Stimulated activated CD4-positive, alpha-beta T cell treated with anti-CD3 and anti-CD28 coated beads, Interleukin-1b, Interleukin-23, amount 100 ng/mL, for 24 hours (primary cell): ENCODE measurements at regions not wholly inside any gene's neighbourhood (a gene's known extent, or its start where the extent isn't known, plus 50 kb on each side); places are given as distances from the start of the nearest gene placed in this dataset.

ENCODE experiments used
- DNase-seq, 4 experiments: peaks; one replicate each; pipeline ENCODE4 v3.0.0-alpha.2; 2020; ENCODE audit warnings: low read depth in 4 of 4, low spot score in 1 of 4

- DNase-seq, result no peak
These were observed 1044.4 kb downstream of the TBC1D22A start for GRCh38 chr22:47806894-47807293.

- no peak for DNase-seq
These were observed 1043.0 kb downstream of the TBC1D22A start for GRCh38 chr22:47805394-47805935.

GRCh38 chr22:47804281-47804680, 1041.8 kb downstream of the TBC1D22A start:
- DNase-seq, result no peak

- no peak for DNase-seq
These were observed 1040.0 kb downstream of the TBC1D22A start for GRCh38 chr22:47802421-47802820.

- DNase-seq, result no peak
These were observed 1039.2 kb downstream of the TBC1D22A start for GRCh38 chr22:47801541-47802245.

GRCh38 chr22:47798229-47798628, 1035.8 kb downstream of the TBC1D22A start:
- no peak for DNase-seq

- no peak for DNase-seq
These were observed 1035.0 kb downstream of the TBC1D22A start for GRCh38 chr22:47797342-47797945.

GRCh38 chr22:47796128-47796908, 1033.9 kb downstream of the TBC1D22A start:
- no peak for DNase-seq

- DNase-seq, result no peak
These were observed 1033.2 kb downstream of the TBC1D22A start for GRCh38 chr22:47795477-47796127.

- no peak for DNase-seq
These were observed 1032.4 kb downstream of the TBC1D22A start for GRCh38 chr22:47794851-47795250.

- DNase-seq, result no peak
These were observed 1031.1 kb downstream of the TBC1D22A start for GRCh38 chr22:47793304-47794101.

GRCh38 chr22:47789171-47789570, 1026.7 kb downstream of the TBC1D22A start:
- DNase-seq, result no peak

GRCh38 chr22:47788461-47788860, 1026.0 kb downstream of the TBC1D22A start:
- no peak for DNase-seq

GRCh38 chr22:47787501-47788227, 1025.2 kb downstream of the TBC1D22A start:
- DNase-seq, result no peak

- no peak for DNase-seq
These were observed 1024.3 kb downstream of the TBC1D22A start for GRCh38 chr22:47786650-47787290.

GRCh38 chr22:47784991-47785390, 1022.5 kb downstream of the TBC1D22A start:
- DNase-seq, result no peak

- no peak for DNase-seq
These were observed 1022.0 kb downstream of the TBC1D22A start for GRCh38 chr22:47784367-47784983.

GRCh38 chr22:47783433-47784366, 1021.2 kb downstream of the TBC1D22A start:
- DNase-seq, result no peak
